ENCODE measurements at regions not wholly inside any gene's neighbourhood (a gene's known extent, or its start where the extent isn't known, plus 50 kb on each side); places are given as distances from the start of the nearest gene placed in this dataset.

DNA sequence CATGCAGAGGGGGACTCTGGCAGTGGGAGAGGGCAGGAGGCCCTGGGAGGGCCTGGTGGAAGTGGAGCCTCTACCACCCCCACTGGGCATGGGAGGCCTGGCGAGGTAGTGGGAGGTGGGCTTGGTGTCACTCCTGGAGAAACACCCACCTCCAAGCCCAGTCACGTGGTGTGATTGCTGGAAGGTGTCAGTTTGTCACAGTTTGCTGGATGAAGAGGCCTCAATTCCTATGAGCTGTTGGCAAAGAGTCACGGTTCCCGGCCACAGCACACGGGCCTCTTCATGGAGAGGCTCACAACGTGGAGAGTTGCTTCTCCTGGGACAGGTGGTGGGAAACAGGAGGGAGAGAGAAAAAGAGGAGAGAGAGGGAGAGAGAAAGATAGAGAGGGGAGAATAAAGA, 684.1 kb upstream of the ARGLU1 start:
- TF ChIP-seq, protein P1, sequence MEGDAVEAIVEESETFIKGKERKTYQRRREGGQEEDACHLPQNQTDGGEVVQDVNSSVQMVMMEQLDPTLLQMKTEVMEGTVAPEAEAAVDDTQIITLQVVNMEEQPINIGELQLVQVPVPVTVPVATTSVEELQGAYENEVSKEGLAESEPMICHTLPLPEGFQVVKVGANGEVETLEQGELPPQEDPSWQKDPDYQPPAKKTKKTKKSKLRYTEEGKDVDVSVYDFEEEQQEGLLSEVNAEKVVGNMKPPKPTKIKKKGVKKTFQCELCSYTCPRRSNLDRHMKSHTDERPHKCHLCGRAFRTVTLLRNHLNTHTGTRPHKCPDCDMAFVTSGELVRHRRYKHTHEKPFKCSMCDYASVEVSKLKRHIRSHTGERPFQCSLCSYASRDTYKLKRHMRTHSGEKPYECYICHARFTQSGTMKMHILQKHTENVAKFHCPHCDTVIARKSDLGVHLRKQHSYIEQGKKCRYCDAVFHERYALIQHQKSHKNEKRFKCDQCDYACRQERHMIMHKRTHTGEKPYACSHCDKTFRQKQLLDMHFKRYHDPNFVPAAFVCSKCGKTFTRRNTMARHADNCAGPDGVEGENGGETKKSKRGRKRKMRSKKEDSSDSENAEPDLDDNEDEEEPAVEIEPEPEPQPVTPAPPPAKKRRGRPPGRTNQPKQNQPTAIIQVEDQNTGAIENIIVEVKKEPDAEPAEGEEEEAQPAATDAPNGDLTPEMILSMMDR (conservative IDR thresholded peaks at IDR 0.05) = no peak
- TF ChIP-seq ZFX (IDR thresholded peaks at IDR 0.05) = no peak

Measured in C4-2B (cell line).